ENCODE measurements at regions not wholly inside any gene's neighbourhood (a gene's known extent, or its start where the extent isn't known, plus 50 kb on each side); places are given as distances from the start of the nearest gene placed in this dataset.

DNA sequence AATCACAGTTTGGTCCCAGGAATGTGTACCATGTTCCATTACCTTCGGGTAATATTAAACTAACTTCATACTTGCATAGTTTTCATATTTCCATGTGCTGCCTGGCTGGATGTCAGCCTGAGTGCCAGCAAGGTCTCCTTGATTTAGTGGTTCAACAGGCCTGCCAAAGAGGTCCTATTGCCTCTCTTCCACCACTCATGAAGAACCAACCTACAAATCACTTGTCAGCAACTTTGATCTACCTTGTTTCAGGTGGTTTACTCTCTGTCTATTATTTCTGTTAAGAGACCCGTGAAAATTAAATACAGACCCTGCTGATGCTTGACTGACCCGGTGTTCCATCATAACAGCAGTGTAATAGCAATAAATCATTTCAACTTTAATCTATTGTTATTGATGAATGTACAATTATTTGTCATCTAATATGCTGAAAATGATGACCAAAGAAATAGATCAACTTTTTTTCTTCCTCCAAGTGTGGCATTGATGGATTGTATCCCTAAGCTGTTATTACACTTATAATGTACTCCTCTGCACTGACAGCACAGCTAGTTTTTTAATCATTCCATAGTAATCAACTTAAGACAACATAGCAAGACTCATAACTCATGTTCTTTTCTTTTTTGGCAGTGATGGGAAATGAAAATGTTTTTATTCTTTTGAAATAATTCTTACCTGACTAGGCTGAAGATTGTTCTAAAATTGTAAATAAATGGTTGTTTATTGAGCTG lies 1220.2 kb upstream of the ACVR2A start:
- TF ChIP-seq, protein P1, sequence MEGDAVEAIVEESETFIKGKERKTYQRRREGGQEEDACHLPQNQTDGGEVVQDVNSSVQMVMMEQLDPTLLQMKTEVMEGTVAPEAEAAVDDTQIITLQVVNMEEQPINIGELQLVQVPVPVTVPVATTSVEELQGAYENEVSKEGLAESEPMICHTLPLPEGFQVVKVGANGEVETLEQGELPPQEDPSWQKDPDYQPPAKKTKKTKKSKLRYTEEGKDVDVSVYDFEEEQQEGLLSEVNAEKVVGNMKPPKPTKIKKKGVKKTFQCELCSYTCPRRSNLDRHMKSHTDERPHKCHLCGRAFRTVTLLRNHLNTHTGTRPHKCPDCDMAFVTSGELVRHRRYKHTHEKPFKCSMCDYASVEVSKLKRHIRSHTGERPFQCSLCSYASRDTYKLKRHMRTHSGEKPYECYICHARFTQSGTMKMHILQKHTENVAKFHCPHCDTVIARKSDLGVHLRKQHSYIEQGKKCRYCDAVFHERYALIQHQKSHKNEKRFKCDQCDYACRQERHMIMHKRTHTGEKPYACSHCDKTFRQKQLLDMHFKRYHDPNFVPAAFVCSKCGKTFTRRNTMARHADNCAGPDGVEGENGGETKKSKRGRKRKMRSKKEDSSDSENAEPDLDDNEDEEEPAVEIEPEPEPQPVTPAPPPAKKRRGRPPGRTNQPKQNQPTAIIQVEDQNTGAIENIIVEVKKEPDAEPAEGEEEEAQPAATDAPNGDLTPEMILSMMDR (conservative IDR thresholded peaks at IDR 0.05; ENCODE audit: low read depth, low read length) = no peak
- DNase-seq (ENCODE audit: low read depth) = no peak

DNA sequence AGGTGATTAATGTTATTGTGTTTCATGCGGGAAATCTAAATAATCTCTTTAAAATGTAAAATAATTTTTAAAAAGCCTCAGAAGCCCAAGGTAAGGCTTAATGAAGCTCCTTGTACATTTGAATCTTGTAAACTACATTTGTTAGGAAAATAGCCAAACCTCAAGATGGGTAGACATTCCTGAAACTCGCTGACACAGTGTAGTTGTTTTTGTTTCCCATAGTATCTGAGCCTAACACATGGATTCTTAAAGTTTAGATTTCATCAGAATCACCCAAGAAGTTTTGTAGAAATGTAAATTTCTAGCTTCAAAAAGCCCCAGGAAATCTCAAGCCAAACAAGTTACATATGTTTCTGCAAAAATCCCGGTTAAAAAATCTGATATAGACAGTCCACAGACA lies 1221.1 kb upstream of the ACVR2A start:
- DNase-seq (ENCODE audit: low read depth) = no peak
- no peak overlapping the region for H3K4me3 ChIP-seq (ENCODE audit: low read depth, low read length)
- TF ChIP-seq, protein P1 (conservative IDR thresholded peaks at IDR 0.05; ENCODE audit: low read depth, low read length) = no peak

More for the DNA sequence above, 1220.2 kb upstream of the ACVR2A start:
- no peak overlapping the region for H3K4me3 ChIP-seq (ENCODE audit: low read depth, low read length)

DNA sequence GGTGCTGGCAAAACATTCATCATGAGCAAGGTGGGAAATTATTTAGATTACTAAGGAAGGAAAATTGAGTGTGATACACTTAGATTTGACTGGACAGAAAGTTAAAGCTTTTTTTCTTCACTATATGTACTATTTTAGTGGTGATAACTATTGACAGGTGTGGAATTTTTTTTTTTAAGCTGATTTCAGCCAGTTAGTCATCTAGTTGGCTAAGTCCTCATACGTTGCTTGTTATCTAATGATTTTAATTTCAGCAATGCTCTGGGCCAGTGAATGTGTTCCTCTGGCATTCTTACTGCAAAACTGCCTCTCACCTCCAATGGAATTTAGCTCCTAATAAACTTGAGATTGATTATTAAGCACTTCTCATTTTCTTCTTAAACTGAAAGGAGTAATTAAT lies 1223.2 kb upstream of the ACVR2A start:
- DNase-seq (ENCODE audit: low read depth) = no peak
- H3K4me3 ChIP-seq (ENCODE audit: low read depth, low read length) = no peak overlapping the region
- TF ChIP-seq, protein P1 (conservative IDR thresholded peaks at IDR 0.05; ENCODE audit: low read depth, low read length) = no peak

DNA sequence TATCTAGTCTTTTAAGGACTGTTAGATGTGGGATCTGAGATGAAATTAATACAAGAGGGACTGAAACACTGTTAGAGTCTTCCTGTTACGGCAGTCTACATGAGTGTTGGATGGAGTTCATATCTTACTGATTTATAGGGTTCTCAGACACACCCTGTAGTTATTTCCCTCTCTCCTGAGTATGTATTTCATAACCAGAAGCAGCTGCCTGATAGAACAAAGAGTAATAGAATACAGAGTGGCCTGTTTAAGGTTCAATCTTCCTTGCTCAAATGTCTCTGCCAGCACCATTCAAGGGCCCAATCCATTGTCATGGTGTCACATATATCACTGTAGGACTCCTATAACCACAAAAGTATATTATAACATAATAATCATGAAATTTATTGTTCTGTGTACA lies 1229.1 kb upstream of the ACVR2A start:
- no peak overlapping the region for H3K4me3 ChIP-seq (ENCODE audit: low read depth, low read length)
- TF ChIP-seq, protein P1 (conservative IDR thresholded peaks at IDR 0.05; ENCODE audit: low read depth, low read length) = no peak
- no peak for DNase-seq (ENCODE audit: low read depth)

DNA sequence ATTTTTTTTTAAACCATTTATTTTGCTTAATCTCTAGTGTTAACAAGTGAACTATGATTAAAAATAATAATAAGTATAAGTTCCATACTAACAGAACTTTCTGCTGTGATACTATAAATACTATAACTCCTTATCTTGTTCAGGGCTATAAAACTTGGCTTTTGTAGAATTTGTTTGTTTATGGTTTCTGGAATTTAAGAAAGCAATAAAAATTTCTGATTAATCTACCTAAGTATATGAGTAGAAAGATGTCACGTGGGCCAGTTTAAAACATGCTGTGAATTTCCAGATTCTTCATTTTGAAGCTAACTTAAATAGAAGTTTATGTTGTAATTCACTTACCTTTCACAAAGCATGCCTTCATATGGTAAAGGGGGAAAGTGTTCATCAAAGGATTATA lies 1236.3 kb upstream of the ACVR2A start:
- DNase-seq (ENCODE audit: low read depth) = no peak
- no peak overlapping the region for H3K4me3 ChIP-seq (ENCODE audit: low read depth, low read length)
- TF ChIP-seq, protein P1 (conservative IDR thresholded peaks at IDR 0.05; ENCODE audit: low read depth, low read length) = no peak

DNA sequence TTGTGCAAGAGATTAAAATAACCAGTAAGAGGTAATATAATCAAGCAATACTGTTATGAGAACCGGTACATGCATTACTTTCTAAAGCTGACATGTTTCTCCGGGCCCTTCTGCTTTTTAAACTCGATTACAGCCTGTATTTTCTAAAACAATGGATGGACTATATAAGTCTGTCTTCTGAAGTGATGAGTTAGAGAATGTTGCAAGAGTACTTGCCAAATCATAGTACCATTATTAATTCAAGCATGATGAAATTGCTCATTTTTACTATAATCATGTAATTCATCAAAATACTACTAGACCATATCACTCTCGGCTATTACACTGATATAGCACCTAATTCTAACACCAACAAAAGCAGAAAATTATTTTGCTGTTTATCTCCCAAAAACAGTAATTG lies 1240.3 kb upstream of the ACVR2A start:
- DNase-seq (ENCODE audit: low read depth) = no peak
- H3K4me3 ChIP-seq (ENCODE audit: low read depth, low read length) = no peak overlapping the region
- TF ChIP-seq, protein P1 (conservative IDR thresholded peaks at IDR 0.05; ENCODE audit: low read depth, low read length) = no peak

DNA sequence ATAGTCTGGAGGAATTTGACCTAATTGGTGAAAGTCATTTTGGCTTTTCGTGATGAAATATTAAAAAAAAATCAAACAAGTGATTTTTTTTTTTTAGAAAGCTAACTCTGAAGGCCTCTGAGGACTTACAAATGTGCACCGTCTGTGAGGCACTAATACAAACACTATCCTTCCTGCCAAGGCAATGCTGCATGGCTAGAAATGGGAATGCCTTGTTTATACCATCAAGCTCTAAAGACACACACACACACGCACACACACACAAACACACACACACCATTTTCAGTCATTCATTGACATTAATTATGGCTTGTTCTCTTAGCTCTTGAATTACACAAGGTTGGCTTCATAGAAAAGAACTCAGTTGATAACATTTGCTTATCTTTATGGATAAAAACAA lies 1242.0 kb upstream of the ACVR2A start:
- no peak for DNase-seq (ENCODE audit: low read depth)
- TF ChIP-seq, protein P1 (conservative IDR thresholded peaks at IDR 0.05; ENCODE audit: low read depth, low read length) = no peak
- H3K4me3 ChIP-seq (ENCODE audit: low read depth, low read length) = no peak overlapping the region
